ENCODE measurements at regions not wholly inside any gene's neighbourhood (a gene's known extent, or its start where the extent isn't known, plus 50 kb on each side); places are given as distances from the start of the nearest gene placed in this dataset.
A peak's percentile ranks its signal among the peaks of the same experiment; 100 is the strongest.
"Not testable (repeated sequence)": the region's sequence is repeated elsewhere in the genome, so short reads cannot be mapped to it uniquely, and the experiment has no call there.

DNA sequence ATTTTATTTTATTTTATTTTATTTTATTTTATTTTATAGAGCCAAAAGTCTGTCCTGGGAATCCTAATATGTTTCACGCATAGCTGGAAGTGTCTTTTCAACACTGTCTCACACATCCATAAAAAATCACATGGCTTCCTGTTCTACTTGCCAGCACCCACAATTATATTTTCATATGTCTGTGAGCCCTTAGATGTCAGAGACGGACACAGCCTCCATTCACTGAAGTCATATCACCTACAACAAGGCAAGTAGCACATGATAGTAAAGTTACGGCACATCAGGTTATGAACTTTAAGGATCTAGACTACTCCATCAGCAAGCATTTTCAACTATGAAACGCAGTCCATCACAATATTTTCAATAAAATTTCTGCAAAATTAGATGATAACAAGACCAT is 168.4 kb downstream of the ZIC4 start:
- DNase-seq (ENCODE audit: low spot score), result no peak

GRCh38 chr3:147231980-147232379 is 174.4 kb downstream of the ZIC4 start:
- not testable (repeated sequence) for DNase-seq (ENCODE audit: low spot score)

DNA sequence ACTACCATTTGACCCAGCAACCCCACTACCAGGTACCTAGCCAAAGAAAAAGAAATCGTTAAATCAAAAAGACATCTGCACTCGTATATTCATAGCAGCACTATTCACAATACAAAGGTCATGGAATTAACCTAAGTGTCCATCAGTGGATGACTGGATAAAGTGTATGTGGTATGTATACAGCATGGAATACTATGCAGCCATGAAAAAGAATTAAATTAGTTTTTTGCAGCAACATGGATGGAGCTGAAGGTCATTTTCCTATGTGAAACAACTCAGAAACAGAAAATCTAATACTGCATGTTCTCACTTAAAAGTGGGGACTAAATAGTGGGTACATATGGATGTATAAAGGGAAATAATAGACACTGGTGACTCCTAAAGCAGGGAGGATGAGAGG is 175.2 kb downstream of the ZIC4 start:
- no peak for DNase-seq (ENCODE audit: low spot score)

DNA sequence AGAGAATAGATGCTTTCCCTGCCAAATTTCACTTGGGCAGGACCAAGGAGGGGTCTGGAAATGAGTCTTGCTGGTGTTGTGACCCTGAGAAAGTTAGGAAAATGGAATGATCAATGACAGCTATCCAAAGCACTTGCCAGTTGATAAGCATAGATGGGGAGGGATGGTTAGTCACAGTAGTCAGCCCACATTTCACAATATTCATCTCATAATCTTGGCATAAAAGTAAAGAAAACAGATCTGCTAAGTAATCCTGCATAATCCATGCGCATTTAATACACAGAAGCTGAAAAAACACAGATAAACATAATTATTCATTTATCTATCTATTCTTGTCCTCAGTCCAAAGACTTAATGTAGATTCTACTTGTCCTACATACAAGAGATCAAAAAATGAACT is 184.1 kb downstream of the ZIC4 start:
- no peak for DNase-seq (ENCODE audit: low spot score)

GRCh38 chr3:147218965-147219364 is 187.4 kb downstream of the ZIC4 start:
- DNase-seq (ENCODE audit: low spot score), result no peak

DNA sequence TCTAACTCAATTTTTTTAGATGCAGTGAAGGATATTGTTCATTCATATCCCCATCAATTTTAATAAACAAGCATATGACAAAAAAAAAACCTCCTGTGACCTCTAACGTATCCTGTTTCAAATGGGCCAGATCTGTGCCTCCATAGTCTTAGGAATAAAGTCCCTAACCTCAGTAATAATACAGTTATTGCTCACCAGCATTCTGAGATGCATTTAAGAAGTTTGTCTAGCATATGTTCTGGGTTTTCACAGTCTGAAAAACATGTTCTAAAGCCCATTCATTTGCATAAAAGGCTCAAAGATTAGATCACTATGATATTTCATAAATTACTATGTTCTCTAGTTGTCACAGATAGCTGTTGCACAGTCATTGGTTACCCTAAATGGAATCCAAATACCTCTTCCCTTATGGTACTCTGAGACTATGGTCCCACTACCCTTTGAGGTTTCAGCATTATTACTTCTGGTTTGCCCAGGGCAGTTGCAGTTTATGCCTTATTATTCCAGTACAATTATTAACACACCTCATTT is 190.1 kb downstream of the ZIC4 start:
- no peak for DNase-seq (ENCODE audit: low spot score)

- DNase-seq (ENCODE audit: low spot score), result no peak
Observed at GRCh38 chr3:147215660-147216059, 190.7 kb downstream of the ZIC4 start.

DNA sequence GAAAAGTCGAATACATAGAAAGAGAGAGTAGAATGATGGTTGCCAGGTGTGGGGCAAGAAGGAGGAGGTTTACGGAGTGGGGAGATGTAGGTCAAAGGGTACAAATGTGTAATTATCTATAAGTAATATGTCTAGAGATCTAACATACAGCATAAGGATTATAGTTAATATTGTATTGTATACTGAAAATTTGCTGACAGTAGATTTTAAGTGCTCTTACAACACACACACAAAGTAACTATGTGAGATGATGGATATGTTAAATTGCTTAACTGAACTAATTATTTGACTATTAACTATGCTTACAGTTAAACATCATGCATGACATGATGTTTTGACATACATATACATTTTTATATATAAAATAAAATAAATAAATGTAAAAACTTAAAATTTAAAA is 192.7 kb downstream of the ZIC4 start:
- no peak for DNase-seq (ENCODE audit: low spot score)

DNA sequence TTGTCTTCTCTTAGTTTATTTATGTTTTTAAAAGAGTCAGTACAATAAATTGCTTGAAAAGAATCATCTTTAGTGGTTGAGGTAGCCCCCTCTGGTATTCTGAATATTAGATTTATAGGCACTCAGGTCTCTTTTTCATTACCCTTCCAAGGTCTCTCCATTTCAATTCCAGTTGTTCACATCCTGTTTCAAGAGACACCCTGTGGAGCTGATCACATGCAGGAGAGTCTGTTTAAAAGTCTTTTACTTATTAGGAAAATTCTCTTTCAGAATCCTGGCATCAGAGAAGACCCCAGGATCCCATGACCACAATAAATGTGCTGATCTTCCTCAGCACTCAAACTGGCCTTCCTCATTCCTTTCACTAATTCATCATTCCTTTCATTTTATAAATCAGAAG is 195.7 kb downstream of the ZIC4 start:
- no peak for DNase-seq (ENCODE audit: low spot score)

DNA sequence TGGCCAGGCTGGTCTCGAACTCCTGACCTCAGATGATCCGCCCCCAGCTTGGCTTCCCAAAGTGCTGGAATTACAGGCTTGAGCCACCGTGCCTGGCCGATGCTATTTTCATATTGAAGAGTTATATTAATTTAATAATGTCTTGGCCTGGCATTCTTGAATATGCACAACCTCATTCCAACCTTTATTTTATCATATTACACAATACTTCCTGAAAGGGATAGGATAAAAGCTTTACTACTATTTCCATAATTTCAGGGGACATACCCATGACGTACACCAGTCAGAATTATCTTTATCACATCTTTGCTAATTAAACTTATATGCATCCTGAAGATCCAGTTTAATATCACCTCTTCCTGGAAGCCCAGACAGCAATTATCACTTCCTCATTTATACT is 205.3 kb downstream of the ZIC4 start:
- DNase-seq (ENCODE audit: low spot score), result no peak

GRCh38 chr3:147200545-147200944 is 205.8 kb downstream of the ZIC4 start:
- no peak for DNase-seq (ENCODE audit: low spot score)

- no peak for DNase-seq (ENCODE audit: low spot score)
Observed at GRCh38 chr3:147197739-147198138, 208.6 kb downstream of the ZIC4 start.

DNA sequence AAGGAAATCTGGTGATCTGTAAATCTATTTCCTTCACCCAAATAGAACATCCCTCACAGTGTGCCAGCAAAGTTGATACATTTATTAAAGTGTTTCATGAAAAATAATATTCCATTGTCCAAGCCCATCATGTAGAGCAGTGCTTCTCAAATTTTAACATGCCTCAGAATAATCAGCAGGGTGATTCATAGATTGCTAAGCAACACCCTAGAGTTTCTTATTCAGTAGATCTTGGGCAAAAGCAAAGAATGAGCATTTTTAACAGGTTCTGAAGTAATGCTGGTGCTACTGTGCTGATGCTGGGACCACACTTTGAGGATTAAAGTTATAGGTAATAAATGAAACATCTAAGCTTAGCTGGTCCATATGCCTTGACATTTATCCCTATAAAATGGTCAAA is 210.5 kb downstream of the ZIC4 start:
- DNase-seq (ENCODE audit: low spot score), result peak; percentile 5

DNA sequence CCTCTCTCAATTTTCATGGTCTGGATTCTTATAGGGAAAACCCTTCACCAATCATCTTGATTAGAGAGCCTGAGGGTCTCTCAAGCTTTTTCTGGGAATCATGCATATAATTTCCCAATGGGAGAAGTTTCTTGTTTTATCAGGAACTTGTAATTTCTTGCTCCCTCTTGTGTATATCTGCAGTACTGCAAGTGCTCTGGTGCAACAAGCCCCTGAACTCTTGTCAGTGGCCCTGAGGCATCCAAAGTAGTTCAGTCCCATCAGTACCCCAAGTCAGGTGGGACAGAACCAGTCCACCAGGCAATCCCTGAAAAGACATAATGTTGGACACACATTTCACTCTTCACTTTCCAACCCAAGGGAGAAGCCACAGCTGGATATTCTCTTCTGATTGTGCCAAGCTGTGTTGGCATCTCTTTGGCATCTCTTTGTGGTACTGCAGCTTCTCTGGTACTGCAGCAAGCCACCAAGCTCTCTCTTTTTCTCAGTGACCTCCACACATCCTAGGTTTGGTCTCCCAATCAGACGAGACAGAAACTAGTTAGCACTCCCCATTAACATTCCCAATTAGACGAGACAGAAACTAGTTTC is 214.5 kb downstream of the ZIC4 start:
- DNase-seq (ENCODE audit: low spot score), result peak; percentile 38

DNA sequence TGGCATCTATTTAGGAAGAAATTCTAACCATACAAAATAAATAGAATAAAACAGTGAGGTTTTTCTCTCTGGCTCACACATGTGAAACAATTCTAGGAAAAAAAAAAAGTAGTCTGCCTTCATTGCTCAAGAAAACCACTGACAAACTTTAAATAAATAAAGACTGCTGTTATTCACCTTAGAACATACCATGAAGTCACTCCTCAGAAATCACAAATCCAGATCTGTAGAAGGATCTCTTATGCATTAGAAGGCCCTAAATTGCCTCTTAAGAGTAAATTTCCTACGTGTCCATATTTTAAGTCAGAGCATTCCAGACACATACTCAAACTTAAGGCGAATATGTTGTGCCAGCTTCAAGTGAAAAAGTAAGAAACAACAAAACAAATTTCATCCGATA is 217.3 kb downstream of the ZIC4 start:
- no peak for DNase-seq (ENCODE audit: low spot score)

DNA sequence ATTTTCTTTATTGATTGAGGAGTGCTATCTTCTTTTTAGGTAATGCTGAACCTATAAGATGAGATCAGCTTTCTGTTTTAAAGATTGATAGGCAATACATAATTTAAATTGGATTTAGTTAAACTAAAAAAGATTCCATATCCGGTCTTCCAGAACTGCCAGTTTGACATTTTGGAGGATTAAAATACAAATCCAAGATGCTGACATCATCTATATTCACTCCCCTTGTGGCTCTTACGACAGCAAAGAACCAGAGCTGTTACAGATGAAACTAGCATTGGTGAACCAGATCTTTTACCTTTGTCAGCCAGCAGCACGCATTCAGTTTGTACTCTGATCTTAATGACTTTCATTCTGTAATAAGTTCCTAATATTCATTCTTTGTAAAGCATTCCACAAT is 218.7 kb downstream of the ZIC4 start:
- DNase-seq (ENCODE audit: low spot score), result no peak

GRCh38 chr3:147185781-147186180 is 220.6 kb downstream of the ZIC4 start:
- no peak for DNase-seq (ENCODE audit: low spot score)

DNA sequence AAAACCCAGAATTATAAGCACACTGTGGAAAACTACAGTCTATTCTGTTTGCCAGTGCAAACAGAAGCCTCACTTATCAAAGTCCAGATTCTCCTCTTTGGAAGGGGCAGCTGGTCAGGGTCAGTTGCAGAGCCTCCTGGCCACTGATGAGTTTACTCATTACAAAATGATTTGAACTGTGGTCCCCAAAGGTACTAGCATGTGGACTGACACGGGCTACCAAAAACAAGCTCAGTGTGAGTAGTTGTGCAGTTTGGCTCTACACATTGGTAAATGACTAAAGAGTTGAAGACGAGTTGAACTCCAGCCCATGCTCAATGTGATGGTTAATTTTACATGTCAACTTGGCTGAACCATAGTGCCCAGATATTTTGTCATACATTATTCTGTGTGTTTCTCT is 221.5 kb downstream of the ZIC4 start:
- no peak for DNase-seq (ENCODE audit: low spot score)

DNA sequence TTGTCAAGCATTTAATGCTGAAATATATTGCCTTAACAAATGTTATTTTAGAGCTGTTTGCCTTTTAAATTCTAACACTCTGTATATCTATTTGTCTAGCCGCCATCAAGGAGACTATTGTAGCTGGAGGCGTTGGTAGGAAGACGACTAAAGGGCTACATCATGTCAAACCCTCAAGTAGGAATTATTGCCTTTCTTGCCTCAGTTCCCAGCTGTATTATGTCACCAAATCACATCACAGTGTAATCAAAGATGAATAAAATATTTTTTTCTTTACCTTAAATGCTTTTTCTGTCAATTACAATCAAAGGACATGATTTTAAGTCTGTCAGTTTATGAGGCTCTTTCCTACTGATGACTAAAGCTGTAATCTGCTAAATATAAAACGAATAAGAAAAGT is 233.1 kb downstream of the ZIC4 start:
- DNase-seq (ENCODE audit: low spot score), result no peak

DNA sequence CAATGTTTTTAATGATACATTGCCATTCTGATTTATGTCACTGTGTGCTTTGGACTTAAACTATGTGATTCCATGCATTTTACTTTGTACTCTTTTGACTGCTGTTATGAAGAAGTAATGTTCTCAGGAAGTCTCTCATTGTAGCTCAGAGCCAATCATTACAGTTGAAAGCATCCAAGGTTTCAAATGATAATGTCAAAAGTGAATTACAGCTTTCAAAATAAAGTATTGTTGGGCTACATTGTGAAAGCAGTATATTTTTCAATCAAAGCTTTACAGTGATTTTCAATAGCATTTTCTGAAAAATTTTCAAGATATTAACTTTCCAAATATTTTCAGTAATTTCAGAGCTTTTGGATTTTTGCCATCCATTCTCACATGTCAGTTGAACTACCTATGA is 243.6 kb downstream of the ZIC4 start:
- no peak for DNase-seq (ENCODE audit: low spot score)

GRCh38 chr3:147161833-147162232 is 244.5 kb downstream of the ZIC4 start:
- no peak for DNase-seq (ENCODE audit: low spot score)

- DNase-seq (ENCODE audit: low spot score), result no peak
Observed at GRCh38 chr3:147160984-147161383, 245.4 kb downstream of the ZIC4 start.

- DNase-seq (ENCODE audit: low spot score), result no peak
Observed at GRCh38 chr3:147159141-147159540, 247.2 kb downstream of the ZIC4 start.

- peak; percentile 39 for DNase-seq (ENCODE audit: low spot score)
Observed at GRCh38 chr3:147157631-147158030, 248.7 kb downstream of the ZIC4 start.

DNA sequence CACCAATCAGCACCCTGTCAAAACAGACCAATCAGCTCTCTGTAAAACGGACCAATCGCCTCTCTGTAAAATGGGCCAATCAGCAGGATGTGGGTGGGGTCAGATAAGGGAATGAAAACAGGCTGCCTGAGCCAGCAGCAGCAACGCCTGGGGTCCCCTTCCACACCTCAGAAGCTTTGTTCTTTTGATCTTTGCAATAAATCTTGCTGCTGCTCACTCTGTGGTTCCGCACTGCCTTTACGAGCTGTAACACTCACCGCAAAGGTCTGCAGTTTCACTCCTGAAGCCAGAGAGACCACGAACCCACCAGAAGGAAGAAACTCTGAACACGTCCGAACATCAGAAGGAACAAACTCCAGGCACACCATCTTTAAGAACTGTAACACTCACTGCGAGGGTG is 251.4 kb downstream of the ZIC4 start:
- DNase-seq (ENCODE audit: low spot score), result not testable (repeated sequence)

Measured in AG08395 (cell line).